ENCODE measurements at regions not wholly inside any gene's neighbourhood (a gene's known extent, or its start where the extent isn't known, plus 50 kb on each side); places are given as distances from the start of the nearest gene placed in this dataset.

DNA sequence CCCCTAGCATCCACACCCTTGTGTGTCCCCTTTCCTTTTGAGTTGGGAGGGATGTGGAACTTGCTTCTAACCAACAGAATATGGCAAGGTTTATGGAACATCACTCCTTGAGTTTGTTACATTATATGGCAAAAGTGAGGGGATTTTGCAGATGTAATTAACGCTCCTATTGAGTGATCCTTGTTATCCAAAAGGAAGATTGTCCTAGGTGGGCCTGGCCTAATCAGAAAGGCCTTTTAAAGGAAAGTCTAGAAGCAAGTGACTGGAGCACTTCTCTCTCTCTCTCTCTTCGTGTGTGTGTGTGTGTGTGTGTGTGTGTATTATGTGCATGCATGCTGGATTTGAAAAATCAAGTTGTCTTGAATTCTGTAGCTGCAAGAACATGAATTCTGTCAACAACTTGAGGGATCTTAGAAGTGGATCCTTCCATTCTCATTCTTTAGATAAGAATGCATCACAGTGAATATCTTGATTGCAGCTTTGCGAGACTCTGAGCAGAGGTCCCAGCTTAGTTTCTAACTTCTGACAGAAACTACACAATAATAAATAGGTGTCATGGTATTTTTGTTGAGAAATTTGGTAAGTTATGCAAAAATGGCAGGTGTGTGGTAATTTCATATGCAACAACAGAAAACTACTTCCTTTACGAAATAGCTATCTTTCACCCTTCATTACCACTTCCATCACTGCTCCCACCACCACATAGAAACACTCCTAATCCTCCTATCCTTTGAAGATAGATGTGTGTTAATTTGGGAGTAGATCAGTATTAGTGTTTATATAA lies 360.9 kb upstream of the CBLB start:
- ATAC-seq (ENCODE audit: insufficient read depth, low read depth) (no peak), DNase-seq (no peak)
- H4K20me1 ChIP-seq (ENCODE audit: insufficient read depth, low read length) = no peaks in the 10 kb centered on the region
- no peaks in the 10 kb centered on the region for H3K27me3 ChIP-seq (ENCODE audit: insufficient read depth, low read length, poor library complexity)
- H3K4me2 ChIP-seq (ENCODE audit: insufficient read depth, low read length) = peak overlapping the region; percentile 41; the same call in 1 of the 2 replicates
- H3K4me3 ChIP-seq (ENCODE audit: low read depth in 1 of 2, low read length in 2 of 2) = no peak overlapping the region
- 0 out of 2 replicates have a peak overlapping the region, but pooled peaks have one; percentile 33 for H2AFZ ChIP-seq (ENCODE audit: low read depth, low read length)
- peaks cover 42% of the 10 kb centered on the region for H3K4me1 ChIP-seq (ENCODE audit: insufficient read depth, low read length)
- H3K9ac ChIP-seq (ENCODE audit: low read depth, low read length) = no peak overlapping the region
- H3K9me3 ChIP-seq (ENCODE audit: insufficient read depth, low read length, severe bottlenecking) = no peaks in the 10 kb centered on the region
- H3K36me3 ChIP-seq (ENCODE audit: insufficient read depth, low read length) = no peaks in the 10 kb centered on the region
- H3K79me2 ChIP-seq (ENCODE audit: insufficient read depth, low read length) = no peaks in the 10 kb centered on the region
- H3K27ac ChIP-seq (ENCODE audit: low read length) = peak overlapping the region; percentile 65
- TF ChIP-seq CTCF (IDR thresholded peaks at IDR 0.05; ENCODE audit: borderline replicate concordance, extremely low read depth, low read length, poor library complexity, severe bottlenecking) = no peak

DNA sequence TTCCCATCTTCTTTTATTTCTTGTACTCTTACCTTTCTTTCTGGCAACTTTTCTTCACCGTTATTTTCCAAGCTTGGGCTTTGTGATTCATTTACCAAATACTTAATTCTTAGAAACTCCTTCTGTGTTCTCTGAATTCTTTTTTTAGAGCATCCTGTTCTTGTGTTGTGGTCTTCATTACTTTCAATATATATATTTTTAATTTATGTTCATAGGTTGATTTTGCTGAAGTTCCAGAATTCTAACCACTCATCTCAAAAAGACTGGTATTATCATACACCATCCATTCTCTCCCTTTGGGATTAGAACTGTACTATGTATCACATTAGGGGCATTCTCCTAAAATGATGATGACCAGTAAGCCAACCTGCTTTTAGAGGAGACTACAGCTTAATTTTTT lies 362.3 kb upstream of the CBLB start:
- H3K4me2 ChIP-seq (ENCODE audit: insufficient read depth, low read length) = no peak overlapping the region
- no peak overlapping the region for H2AFZ ChIP-seq (ENCODE audit: low read depth, low read length)
- no peak overlapping the region for H3K4me3 ChIP-seq (ENCODE audit: low read depth in 1 of 2, low read length in 2 of 2)
- no peaks in the 10 kb centered on the region for H4K20me1 ChIP-seq (ENCODE audit: insufficient read depth, low read length)
- no peaks in the 10 kb centered on the region for H3K27me3 ChIP-seq (ENCODE audit: insufficient read depth, low read length, poor library complexity)
- H3K27ac ChIP-seq (ENCODE audit: low read length) = peak overlapping the region; percentile 65
- H3K9me3 ChIP-seq (ENCODE audit: insufficient read depth, low read length, severe bottlenecking) = no peaks in the 10 kb centered on the region
- peaks cover 42% of the 10 kb centered on the region for H3K4me1 ChIP-seq (ENCODE audit: insufficient read depth, low read length)
- no peak overlapping the region for H3K9ac ChIP-seq (ENCODE audit: low read depth, low read length)
- DNase-seq (no peak), ATAC-seq (ENCODE audit: insufficient read depth, low read depth) (peak; percentile 45)
- TF ChIP-seq EZH2 (IDR thresholded peaks at IDR 0.05; ENCODE audit: borderline replicate concordance, low read depth, low read length, severe bottlenecking) = no peak
- no peak for TF ChIP-seq CTCF (IDR thresholded peaks at IDR 0.05; ENCODE audit: borderline replicate concordance, extremely low read depth, low read length, poor library complexity, severe bottlenecking)
- H3K36me3 ChIP-seq (ENCODE audit: insufficient read depth, low read length) = no peaks in the 10 kb centered on the region
- H3K79me2 ChIP-seq (ENCODE audit: insufficient read depth, low read length) = no peaks in the 10 kb centered on the region

GRCh38 chr3:106232956-106233355 lies 364.1 kb upstream of the CBLB start:
- no peaks in the 10 kb centered on the region for H4K20me1 ChIP-seq (ENCODE audit: insufficient read depth, low read length)
- TF ChIP-seq EZH2 (IDR thresholded peaks at IDR 0.05; ENCODE audit: borderline replicate concordance, low read depth, low read length, severe bottlenecking) (no peak), CTCF (IDR thresholded peaks at IDR 0.05; ENCODE audit: borderline replicate concordance, extremely low read depth, low read length, poor library complexity, severe bottlenecking) (no peak)
- peaks cover 7% of the 10 kb centered on the region for H3K9me3 ChIP-seq (ENCODE audit: insufficient read depth, low read length, severe bottlenecking)
- no peak overlapping the region for H3K27ac ChIP-seq (ENCODE audit: low read length)
- no peaks in the 10 kb centered on the region for H3K36me3 ChIP-seq (ENCODE audit: insufficient read depth, low read length)
- no peak for DNase-seq
- peaks cover 35% of the 10 kb centered on the region for H3K4me1 ChIP-seq (ENCODE audit: insufficient read depth, low read length)
- no peak overlapping the region for H3K4me2 ChIP-seq (ENCODE audit: insufficient read depth, low read length)
- no peaks in the 10 kb centered on the region for H3K27me3 ChIP-seq (ENCODE audit: insufficient read depth, low read length, poor library complexity)
- H3K4me3 ChIP-seq (ENCODE audit: low read depth in 1 of 2, low read length in 2 of 2) = no peak overlapping the region
- no peak overlapping the region for H3K9ac ChIP-seq (ENCODE audit: low read depth, low read length)
- ATAC-seq (ENCODE audit: insufficient read depth, low read depth) = no peak
- no peak overlapping the region for H2AFZ ChIP-seq (ENCODE audit: low read depth, low read length)
- no peaks in the 10 kb centered on the region for H3K79me2 ChIP-seq (ENCODE audit: insufficient read depth, low read length)
